22Rv1 (cell line): ENCODE measurements at regions not wholly inside any gene's neighbourhood (a gene's known extent, or its start where the extent isn't known, plus 50 kb on each side); places are given as distances from the start of the nearest gene placed in this dataset.

Experiments used
- CTCF ChIP-seq: fragments of 450-650 bp; IDR thresholded peaks from 2 replicates; pipeline ENCODE4 v1.5.1; 2017; ENCODE audit warnings: mild to moderate bottlenecking
- ZFX ChIP-seq: fragments of 450-650 bp; IDR thresholded peaks from 2 replicates; pipeline ENCODE4 v1.6.1; 2017; ENCODE audit warnings: antibody characterized with exemption, borderline replicate concordance

GRCh38 chr11:29251738-29252137, 765.1 kb downstream of the KCNA4 start:
- TF ChIP-seq CTCF = no peak
- TF ChIP-seq ZFX = no peak
